GM19438 (cell line): ENCODE measurements at regions not wholly inside any gene's neighbourhood (a gene's known extent, or its start where the extent isn't known, plus 50 kb on each side); places are given as distances from the start of the nearest gene placed in this dataset.

Source experiments
- ATAC-seq: cut with Tn5 transposase; IDR thresholded peaks from one replicate; pipeline ENCODE4 v1.9.1; 2021; ENCODE audit warnings: low read depth; ENCODE audit not compliant: unreplicated experiment

DNA sequence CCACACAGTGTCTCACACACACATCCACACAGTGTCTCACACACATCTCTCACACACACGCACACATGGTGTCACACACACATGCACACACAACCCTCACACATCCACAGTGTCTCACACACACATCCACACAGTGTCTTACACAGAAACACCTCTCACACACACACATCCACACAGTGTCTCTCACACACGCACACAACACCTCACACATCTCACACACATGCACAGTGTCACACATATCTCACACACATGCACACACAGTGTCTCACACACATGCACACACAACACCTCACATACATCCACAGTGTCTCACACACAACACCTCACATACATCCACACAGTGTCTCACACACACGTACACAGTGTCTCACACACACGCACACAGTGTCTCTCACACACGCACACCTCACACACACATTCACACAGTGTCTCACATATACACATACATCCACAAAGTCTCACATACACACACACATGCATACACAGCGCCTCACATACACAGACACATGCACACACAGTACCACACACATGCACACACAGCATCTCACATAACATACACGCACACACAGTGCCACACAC is 473.9 kb upstream of the HS6ST1 start:
- ATAC-seq: no peak

DNA sequence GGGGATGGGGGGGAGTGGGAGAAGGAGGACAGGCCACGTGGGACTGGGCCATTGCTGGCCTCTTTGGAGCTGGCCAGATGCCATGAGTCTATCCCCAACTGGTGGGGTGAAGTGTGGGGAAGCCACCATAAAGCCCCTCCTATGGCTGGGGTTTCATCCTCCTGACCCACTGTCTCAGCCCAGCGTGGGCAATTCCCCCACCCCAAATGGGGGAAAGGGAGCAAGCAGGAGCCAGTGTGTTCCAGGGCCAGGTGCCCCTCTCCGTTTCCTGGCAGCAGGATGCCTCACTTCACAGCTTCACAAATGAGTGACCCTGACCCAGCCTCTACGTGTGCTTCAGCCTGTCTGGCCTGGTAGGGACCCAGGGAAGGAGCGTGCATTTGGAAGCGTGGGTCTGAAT is 474.7 kb upstream of the HS6ST1 start:
- no peak for ATAC-seq

DNA sequence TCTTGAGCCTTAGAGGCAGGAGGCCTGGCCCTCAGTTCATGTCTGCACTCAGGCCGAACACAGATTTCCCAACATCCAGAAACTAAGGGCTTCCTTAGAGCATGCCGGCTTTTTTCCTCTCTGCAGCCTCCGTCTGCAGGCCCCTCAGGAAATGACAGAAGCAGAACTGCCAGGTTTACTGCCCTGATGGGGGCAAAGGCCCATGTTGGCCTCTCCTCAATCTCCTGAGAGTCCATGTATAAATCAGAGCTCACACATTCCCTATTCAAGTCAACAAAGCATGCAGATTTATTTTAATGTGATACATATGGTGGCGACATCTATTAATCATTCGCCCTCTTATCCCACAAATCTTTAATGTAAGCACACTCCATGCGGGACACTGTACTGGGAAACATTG is 475.6 kb upstream of the HS6ST1 start:
- no peak for ATAC-seq

DNA sequence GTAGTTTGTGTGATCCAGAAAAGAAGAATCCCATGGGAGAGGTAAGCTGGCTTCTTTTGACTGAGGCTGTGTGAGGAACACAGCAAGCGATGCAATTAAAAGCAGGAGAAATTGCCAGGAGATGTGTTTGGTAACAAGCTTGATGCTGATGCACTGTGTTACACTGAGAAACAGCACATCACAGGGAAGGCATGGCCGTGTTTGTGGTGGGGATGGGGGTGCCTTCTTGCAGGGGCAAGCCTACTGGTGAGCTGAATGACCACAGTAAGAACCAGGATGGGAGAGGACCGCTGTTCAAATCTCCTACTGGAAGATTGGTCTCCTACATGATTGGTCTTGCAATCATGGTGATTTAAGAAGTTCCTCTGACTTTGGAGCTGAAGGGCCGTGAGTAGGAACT is 477.7 kb upstream of the HS6ST1 start:
- no peak for ATAC-seq

DNA sequence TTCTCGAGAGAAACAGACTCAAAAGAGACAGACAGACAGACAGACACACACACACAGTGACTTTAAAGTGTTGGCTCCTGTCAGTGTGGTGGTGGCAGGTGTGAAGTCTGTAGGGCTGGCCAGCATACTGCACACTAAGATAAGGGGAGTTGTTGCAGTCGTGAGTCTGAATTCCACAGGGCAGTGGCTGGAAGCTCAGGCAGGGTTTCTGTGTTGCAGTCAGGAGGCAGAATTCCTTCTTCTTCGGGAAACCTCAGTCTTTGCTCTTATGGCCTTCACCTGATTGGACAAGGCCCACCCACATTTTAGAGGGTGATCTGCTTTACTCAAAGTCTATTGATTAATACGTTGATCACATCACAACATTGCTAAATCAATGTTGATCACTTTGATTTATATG is 478.4 kb upstream of the HS6ST1 start:
- no peak for ATAC-seq

DNA sequence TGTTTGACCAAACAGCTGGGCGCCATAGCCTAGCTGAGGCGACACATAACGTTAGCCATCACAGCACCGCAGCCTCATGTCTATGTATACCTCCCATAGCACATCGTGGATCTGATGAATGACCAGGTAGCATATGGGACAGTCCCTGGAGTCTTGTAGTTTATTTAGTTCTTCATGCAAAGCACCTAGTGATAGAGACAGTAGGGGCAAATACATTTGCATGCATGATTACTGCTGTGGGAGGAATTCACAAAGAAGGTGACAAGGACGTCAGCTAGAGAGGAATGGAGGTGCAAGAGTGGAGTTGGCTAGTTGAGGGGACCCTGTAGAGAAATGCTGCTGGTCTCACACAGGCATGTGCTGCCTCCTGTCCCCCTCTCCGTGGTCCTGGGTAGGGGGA is 478.9 kb upstream of the HS6ST1 start:
- peak; percentile 19 for ATAC-seq

DNA sequence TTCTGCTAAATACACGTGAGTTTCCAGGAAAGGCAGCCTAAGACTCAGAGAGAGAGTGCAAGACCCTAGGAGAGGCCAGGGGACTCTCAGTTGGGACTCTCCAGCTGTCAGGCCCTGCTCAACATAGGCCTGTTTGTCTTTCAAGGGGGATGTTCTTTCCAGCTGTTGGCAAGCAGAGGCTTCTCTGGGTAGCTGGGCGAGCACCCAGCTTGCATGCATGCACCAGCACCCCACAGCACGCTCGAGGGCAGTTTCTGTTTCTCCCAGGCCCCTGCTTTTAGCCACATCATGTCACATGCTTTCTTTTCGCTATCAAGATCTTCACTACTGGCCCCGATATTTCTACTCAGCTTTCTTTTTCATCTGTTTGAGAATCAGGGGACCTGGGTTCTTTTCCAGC is 479.3 kb upstream of the HS6ST1 start:
- peak; percentile 67 for ATAC-seq

DNA sequence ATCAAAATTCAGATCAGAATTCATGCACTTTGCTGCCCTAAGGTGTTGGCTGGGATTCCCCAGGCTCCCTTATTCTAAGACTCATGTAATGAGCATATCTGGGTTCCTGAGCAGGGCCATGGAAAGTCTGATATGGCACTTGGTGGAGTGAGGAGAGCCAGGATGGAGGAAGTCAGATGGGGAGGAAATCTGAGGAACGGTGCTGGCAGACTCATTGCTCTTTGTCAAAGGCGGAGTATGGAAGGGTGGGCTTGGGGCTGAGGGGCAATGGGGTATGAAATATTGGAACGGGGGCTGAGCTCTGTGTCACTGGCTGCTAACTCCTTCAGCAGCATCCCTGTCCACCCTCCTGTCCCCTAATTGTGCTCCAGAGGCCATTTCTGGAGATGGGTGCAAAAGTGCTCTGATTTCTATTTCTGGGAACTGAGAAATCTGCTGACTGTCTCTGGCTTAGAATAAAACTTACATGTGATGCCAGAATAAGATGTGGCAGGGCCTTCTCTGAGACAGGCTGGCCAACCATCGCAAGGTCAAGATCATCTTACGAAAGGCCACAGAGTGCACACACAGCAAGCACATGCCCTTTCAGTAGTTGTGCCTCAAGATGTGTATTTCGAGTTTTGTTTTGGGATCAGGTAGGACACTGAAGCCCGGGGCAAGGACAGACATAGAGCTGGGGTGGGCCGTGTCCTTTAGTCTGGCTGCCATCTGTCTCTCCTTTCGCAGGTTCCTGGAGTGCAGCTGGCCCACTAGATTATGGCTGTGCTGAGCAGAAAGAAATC is 480.0 kb upstream of the HS6ST1 start:
- no peak for ATAC-seq

DNA sequence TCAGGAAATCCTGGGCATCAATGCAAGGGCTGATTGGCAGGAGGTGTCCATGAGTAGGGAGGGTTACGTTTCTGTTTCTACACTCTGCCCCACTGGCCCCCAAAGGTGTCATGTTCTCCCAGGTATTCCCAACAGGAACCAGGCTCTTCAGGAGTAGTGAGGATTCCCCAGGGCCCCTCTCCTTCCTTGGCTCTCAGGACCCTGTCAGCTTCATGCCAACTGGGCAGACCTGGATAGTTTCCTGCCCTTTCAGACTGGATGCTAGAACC is 480.6 kb upstream of the HS6ST1 start:
- ATAC-seq: no peak

DNA sequence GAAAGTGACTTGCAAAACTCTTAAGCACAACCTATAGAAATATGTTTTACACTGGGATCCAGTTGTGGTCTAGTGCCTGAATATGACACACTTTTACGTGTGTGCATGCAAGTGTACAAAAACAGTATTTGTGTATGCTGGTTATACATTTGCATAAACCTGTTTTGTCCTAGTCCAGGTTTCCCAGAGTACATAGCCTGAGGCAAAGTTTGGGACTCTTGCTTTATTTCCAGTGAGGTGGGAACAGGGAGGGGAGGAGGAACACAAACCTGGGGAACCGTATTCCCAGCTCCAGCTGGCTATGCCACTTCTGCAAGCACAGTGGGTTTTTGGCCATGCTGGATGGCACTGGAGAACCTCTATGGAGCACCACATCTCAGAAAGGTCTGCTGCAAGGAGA is 481.1 kb upstream of the HS6ST1 start:
- ATAC-seq: no peak

DNA sequence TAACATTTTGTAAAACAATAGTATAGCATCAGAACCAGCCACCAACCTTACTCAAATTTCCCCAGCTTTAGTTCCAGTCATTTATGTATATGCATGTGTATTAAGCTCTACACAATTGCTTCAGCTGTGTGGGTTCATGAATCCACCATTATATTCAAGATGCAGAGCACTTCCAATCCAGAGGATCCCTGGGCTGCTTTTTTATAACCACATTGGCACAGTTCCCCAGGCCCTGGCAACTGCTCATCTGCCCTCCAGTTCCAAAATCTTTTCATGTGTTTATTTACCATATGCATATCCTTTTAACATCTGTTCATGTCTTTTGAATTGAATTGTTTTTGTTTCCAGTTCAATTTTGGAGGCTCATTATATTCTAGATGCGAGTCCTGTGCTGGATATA is 482.9 kb upstream of the HS6ST1 start:
- ATAC-seq: no peak

DNA sequence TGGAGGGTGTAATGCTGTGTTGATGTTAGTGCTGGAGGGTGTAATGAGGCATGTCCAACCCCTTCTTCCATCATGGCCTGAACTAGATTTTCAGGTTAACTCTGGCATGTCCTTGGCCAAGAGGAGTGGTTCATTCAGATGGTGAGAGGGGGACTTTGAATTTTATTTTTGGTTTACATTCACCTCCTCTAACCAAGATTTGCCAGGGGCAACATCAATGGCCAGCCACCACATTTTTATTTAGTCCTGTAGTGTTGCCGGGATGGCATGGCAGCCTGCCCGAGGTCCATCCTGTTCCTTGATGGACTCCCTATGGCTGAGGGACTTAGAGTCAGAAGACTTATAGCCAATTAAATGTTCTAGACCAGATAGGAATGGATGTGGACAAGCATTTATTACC is 484.6 kb upstream of the HS6ST1 start:
- no peak for ATAC-seq

DNA sequence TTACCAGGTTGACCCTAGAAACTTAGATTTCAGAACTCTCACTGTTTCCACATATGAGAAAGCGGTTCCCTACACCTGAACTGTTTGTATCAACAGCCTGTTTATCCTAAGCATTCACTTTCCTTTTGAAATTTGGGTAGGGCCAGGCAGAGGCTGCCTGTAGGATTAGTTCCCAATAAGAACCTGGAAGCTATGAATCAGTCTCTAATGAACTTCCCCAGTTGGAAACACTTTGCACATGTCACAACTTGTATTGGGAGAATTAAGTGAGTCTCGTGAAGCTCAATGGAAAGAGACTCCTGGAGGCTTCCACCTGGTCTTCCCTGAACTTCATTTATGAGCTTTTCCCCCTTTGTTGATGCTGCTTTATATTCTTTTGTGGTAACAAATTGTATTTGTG is 486.6 kb upstream of the HS6ST1 start:
- no peak for ATAC-seq

DNA sequence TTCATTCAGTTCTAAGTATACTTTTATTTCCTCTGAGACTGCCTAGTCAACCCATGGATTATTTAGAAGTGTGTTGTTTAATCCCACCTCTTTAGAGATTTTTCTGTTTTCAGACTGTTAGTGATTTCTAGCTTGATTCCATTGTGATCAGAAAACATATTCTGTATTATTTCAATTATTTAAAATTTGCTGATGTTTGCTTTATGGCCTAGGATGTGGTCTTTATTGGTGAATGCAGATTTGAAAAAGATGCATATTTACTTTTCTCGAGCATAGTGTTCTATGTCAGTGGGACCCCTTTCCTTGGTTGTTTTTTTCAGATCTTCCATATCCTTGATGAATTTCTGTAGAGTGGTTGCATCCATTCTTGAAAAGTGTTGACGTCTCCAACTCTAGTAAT is 487.2 kb upstream of the HS6ST1 start:
- no peak for ATAC-seq

DNA sequence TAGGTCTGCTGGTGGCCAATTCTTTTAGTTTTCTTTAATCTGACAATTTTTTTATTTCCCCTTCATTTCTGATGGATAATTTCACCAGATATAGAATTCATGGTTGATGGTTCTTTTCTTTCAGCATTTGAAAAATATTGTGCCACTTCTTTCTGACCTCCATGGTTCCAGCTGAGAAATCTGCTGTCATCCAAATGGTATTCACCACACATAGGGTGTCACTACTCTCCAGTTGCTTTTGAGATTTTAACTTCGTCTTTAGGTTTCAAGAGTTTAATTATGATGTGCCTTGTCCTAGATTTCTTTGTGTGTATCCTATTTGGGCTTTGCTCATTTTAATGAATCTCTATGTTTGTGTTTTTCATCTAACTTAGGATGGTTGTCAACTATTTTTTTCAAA is 488.6 kb upstream of the HS6ST1 start:
- ATAC-seq: no peak

DNA sequence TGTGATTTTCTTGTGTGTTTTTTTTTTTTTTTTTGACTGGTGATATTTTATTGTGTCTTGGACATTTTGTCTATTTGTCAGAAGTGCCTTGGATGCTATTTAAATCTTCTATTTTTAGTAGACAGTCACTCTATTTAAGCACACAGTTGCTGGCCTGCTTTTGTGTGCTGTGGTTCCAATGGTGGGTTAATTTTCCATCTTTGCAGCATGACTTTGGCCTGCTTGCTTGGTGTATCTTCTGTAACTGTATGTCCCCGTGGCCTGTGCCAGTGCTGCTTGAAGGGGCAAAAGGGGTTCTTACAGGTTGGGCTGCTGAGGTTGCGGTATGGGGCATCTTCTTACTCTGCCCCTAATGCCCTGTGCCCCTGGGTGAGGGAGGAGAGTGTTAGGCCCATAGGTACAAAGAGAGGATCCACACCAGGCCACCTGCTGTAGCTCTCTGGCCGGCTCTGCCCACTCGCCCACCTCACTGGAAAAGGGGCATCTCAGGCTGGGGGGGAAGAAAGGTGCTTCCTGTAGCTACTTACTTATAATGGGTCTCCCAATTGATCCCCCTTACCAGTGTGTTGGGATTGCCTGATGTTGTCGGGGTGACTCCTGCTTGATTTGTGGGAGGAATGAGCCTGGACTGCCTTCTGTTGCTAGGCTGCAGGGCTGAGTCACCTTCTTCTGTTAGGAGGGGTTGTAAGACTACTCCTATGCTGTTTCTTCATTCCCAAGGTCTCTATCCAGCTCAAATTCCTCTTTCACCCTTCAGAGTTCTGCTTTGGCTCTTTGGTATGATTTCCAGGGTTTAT is 490.0 kb upstream of the HS6ST1 start:
- no peak for ATAC-seq

DNA sequence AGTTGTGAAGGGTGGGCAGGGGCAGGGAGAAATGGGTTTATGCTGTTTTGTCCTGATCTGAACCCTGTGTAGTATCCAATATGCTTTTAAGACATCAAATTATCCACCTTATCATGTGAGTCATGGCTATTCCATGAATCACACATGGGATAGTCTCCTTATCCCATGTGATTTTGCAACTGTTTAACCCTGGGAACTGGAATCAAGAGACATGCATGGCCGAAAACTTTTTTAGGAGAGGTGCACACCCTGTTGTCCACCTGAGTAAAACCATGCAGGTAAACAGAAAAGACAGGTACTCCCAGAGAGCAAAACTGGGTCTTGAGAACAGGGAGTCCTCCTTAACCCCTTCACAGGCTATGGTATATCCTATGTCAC is 490.6 kb upstream of the HS6ST1 start:
- ATAC-seq: no peak

DNA sequence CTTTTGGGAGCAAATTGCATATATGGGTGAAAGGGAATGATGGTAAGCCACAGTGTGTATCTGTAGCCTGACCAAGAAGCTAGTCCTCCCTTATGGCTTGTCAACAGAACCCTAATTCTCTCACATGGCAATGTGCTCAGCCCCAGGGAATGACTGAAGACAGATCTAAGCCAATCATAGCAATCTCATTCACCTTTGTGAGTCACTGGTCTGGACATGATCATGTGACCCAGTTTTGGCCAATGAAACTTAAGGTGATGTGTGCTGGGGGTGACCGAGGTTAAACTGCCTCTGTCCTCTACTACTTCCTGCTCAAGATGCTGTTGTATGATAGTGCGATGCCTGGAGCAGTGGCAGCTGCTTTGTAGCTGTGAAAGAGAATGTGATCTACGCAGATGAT is 491.2 kb upstream of the HS6ST1 start:
- no peak for ATAC-seq

DNA sequence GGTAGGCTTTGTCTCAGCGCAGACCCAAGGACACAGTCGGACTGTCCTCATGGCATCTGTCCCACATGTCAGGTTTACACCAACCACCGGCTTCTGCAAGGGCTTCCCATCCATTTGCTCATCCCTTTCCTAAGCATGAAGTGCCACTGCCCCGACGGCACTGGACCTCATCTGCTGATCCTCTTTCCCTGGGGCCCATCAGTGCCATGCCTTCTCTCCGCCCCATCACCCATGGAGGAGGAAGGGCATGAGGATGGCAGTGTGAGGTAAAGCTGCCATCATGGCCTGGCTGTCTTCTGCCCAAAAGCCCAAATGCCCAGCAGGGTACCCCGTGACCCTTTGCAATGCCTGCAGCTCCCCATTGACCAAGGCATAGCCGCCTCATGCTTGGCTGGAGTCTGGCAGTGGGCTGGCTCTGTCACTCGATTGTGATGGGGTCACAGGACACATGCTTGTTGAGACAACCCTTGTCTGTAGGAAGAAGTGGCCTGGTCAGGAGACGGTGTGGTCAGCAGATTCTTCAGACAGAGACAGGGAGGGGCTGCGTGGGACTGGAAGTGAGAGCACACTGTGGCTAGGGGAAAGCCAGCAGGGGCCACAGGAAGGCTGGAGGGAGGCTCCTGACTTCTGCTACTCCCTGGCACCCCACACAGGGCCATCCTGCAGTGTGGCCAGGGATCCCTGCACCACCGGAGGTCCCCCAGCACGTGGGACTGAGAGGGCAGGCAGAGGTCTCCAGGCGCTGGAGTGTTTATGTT is 493.7 kb upstream of the HS6ST1 start:
- ATAC-seq: no peak

DNA sequence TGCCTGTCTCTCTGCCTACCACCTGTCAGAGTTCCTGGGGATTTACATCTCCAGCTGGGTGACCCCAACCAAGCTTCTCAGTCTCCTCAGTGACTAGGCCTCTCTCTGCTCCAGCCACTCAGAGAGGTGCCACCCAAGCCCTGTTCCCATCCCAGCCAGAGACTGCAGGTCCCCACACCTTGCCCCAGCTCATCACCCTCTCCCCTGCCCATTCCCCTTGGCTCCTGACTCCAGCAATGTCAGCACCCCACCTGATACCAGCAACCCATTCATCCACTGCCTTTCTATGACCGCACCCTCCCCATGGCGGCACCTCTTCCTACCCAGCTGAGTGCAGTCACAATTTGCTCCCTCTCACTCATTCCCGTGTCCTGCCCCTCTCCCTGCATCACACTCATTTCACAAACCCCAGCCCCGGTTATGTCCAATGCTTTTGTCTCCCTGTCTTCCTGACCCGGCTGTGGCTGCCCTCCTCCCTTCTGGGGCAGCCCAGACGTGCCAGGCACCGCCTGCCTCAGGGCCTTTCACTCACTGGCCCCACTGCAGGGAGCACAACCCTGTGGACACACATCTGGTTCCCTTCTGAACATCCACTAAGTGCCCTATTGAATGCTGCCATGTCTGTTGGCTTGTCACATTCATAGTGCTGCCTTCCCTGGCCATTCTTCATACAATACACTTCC is 494.8 kb upstream of the HS6ST1 start:
- ATAC-seq: no peak

DNA sequence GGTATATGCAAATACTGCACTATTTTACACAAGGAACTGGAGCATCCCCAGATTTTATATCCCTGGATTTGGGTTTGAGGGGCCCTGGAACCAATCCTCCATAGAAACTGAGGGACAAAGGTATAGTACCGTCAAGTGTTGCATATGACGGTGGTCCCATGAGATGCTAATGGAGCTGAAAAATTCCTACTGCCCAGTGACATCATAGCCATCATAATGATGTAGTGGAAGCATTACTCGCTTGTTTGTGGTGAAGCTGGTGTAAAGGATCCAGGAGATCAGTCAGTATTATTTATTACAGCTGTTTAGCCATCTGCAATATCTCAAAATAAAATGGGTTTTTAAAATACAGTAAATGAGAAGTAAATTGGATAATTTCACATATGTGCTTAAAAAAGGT is 496.6 kb upstream of the HS6ST1 start:
- no peak for ATAC-seq
